HG03558 (cell line): ENCODE measurements at regions not wholly inside any gene's neighbourhood (a gene's known extent, or its start where the extent isn't known, plus 50 kb on each side); places are given as distances from the start of the nearest gene placed in this dataset.
"Not testable (repeated sequence)": the region's sequence is repeated elsewhere in the genome, so short reads cannot be mapped to it uniquely, and the experiment has no call there.

Source experiments
- ATAC-seq: cut with Tn5 transposase; IDR thresholded peaks from one replicate; pipeline ENCODE4 v1.9.1; 2021; ENCODE audit warnings: moderate number of reproducible peaks; ENCODE audit not compliant: unreplicated experiment; ENCODE audit errors: extremely low read depth

DNA sequence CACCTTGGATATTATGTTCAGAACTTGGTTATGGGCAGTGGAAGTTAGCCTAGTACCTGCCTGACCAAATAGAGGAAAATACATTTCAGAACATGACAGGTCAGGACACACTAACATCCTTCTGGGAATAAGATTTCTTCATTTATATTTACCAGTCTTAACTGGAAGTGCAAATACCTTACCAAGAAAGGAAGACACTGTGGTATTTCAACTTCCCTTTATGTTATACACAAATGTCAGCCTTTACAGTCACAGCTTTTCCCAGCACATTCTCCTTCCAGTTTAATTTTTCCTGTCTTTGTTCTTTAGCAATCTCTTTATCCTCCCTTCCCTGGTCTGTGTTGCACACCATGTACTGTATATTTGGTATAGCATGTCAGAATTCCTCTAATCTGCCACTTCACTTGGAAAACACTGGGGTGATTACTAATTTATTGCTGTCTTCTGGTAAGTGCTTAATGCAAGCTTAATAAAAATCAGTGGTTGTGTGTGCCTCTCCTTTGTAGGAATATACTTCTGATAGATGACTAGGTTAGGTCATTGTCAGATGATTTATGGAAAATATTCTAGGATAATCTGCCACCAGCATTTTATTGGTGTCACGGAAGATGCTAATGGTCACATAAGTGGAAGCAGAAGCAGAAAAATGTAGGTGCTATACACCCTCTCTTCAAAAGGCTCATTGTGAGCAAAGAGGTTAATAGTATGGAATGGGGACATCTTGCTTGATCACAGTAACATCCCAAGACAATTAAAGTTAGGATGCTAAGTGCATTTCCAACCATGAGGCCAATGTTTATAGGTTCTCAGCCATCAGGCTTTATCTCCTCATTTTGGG is 124.3 kb upstream of the STARD13 start:
- ATAC-seq: no peak

DNA sequence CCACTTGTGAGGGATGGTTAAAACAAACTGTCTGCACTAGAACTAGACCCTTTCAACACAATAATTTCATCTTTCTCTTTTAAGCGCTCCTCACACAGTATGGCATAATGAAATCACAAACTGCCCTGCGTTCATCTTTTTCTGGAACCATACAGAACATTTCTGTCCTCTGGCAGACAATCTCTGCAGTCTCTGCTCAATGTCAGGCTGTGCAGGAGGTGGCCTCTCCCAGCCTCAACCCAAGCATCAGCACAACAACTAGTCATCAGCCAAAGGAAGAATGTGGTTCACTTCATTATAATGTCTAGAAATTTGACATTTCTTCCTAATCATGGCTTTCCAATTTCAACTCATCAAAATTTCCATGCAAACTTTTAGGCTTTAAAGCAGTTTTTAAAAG is 125.1 kb upstream of the STARD13 start:
- ATAC-seq: no peak

DNA sequence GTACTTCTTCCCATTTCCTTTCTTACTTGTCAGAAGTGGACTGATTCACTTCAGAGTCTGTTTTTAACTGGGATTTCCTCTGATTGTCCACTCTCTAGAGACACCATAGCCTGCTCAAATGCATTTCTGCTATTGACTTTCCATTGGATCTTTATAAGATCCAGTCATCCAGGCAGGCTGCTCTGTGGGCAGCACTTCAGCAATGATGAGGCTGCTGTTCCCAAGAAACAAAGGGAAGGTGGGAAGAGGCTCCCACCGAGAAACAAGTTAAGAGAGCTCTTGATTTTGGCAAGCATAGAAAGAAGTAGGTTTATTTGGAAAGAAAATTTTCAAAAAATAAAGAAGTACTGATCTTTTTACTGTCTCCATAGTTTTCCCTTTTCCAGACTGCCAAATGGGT is 125.8 kb upstream of the STARD13 start:
- no peak for ATAC-seq

GRCh38 chr13:33415822-33416221 is 130.3 kb upstream of the STARD13 start:
- no peak for ATAC-seq

- not testable (repeated sequence) for ATAC-seq
These were observed 132.8 kb upstream of the STARD13 start for GRCh38 chr13:33418224-33418953.

GRCh38 chr13:33420117-33420516 is 134.6 kb upstream of the STARD13 start:
- not testable (repeated sequence) for ATAC-seq

DNA sequence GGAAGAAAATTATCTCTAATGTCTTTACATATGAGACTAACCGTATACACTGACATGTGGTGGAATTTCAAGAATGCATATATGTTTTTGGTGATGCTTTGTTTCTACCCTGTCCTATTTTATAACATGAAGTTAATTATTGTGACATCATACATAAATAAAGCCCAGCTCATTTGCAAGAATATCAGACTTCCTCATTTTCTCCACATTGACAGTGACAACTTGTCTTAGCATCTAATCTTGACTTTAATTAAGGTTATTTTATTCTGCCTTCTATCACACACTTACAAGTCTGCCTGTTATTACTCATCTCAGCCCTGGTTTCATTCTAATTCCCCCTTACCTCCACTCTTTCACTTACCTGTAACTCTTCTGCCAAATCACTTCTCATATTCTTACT is 140.6 kb upstream of the STARD13 start:
- ATAC-seq: no peak

DNA sequence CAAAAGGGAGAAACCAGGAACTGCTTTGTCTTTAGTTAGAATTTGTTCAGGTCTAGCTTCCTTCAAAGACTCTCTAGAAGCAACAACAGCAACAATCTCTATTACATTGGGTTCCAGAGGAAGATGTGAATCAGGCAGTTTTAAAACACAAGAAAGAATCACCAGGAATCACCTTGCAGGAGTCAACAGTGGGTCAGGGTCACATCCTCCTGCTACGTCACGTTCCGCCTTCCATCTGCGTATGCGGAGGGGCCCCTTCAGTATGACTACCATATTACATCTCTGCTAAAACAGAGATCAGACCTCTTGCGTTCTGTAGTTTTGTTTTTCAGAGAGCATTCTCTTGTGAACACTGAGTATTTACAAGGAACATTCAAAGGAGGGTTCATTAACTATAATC is 147.8 kb upstream of the STARD13 start:
- ATAC-seq: no peak

DNA sequence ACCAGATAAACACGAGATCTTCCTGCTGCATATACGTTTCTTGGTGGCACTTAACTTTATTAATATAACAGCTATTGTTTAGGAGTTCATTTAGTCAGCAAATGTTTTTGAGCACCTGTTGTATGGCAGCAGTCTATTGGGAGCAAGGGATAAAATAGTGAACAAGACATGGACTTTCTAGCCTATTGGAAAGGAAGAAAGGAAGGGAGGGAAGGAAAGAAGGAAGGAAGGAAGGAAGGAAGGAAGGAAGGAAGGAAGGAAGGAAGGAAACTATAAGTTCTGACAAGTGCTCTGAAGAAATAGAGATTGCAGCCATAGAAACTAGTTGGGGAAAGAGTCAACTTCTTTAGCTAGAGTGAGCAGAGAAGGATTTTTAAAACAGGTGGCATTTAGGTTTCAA is 149.1 kb upstream of the STARD13 start:
- ATAC-seq: no peak

GRCh38 chr13:33435207-33435606 is 149.7 kb upstream of the STARD13 start:
- ATAC-seq: no peak

DNA sequence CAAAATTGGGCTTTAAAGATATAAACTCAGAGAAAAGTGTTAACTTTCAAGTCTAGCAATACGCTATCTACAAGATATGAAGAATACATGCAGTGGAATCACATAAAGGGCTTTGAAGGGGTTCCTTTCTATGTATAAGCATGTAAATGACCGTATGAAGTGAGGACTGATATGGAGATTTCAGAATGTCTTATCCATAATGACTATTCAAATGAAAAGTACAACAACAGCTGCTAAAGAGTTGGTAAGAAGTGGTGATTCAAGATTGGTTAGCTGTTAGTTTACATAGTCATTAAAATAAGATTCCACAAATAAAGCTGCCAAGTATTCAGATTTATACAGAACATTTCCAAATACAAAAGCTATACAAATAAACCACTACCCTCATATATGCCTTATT is 153.4 kb upstream of the STARD13 start:
- no peak for ATAC-seq

- ATAC-seq: no peak
These were observed 155.5 kb upstream of the STARD13 start for GRCh38 chr13:33441015-33441414.

- no peak for ATAC-seq
These were observed 159.5 kb upstream of the STARD13 start for GRCh38 chr13:33445024-33445423.

GRCh38 chr13:33445476-33445875 is 159.9 kb upstream of the STARD13 start:
- ATAC-seq: no peak

- no peak for ATAC-seq
These were observed 161.5 kb upstream of the STARD13 start for GRCh38 chr13:33446821-33447725.

DNA sequence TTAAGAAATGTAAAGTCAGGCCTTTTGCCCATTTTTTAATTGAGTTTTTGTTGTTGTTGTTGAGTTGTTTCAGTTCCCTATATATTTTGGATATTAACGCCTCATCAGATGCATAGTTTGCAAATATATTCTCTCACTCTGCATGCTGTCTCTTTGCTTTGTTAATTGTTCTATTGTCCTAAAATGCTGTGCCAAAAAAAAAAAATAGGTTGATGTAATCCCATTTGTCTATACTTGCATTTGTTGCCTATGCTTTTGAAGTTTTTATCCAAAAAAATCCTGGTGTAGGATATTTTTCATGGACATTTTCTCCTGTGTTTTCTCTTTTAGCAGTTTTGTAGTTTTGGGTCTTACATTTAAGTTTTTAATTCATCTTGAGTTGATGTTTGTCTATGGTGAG is 163.3 kb upstream of the STARD13 start:
- no peak for ATAC-seq

DNA sequence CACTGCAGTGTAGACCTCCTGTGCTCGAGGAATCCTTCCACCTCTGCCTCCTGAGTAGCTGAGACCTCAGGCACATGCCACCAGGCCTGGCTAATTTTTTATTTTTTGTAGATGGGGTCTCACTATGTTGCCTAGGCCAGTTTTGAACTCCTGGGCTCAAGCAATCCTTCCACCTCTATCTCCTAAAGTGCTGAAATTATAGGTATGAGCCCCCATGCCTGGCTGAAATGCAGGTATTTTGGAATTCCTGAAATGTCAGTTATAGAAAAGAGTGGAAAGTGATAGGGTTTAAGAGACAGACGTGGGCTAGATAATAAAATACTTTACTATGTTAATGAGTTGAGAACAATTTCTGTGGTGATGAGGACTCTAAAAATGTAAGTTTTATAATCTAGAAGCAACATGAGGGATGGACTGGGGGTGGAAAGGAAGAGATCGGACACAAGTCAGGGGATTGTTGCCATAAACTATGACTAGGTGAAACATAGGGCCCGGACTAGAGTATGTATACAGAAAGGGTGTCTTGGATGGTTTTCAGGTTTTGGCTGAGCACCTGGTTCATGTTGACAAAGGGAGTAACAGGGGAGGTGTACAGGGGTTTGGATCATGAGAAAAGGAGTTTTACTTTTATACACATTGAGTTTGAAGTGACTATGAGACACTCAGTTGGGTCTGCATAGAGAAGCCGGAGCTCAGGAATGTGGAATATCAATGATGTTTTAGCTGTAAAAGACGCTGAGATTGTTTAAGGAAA is 165.6 kb upstream of the STARD13 start:
- no peak for ATAC-seq

GRCh38 chr13:33452873-33453517 is 167.4 kb upstream of the STARD13 start:
- ATAC-seq: no peak

- no peak for ATAC-seq
These were observed 168.4 kb upstream of the STARD13 start for GRCh38 chr13:33453936-33454335.
